Osteoblast (primary cell): ENCODE measurements at regions not wholly inside any gene's neighbourhood (a gene's known extent, or its start where the extent isn't known, plus 50 kb on each side); places are given as distances from the start of the nearest gene placed in this dataset.

ENCODE experiments used
- DNase-seq: peaks from one replicate; pipeline ENCODE4 v3.0.0; 2011; ENCODE audit warnings: low spot score, mixed read lengths; ENCODE audit not compliant: insufficient read length; ENCODE audit errors: missing footprints
- H2AFZ ChIP-seq: 2 replicates; pipeline ENCODE4 v1.6.0; 2011; ENCODE audit warnings: mild to moderate bottlenecking, low read length
- H3K27ac ChIP-seq: 2 replicates; pipeline ENCODE4 v1.5.1; 2011; ENCODE audit warnings: mild to moderate bottlenecking, low read depth, low read length, moderate library complexity
- H3K27me3 ChIP-seq: 2 replicates; pipeline ENCODE4 v1.6.0; 2012; ENCODE audit warnings: mild to moderate bottlenecking, control low read depth, inconsistent platforms, low read length, moderate library complexity; ENCODE audit not compliant: insufficient read depth
- H3K36me3 ChIP-seq: 2 replicates; pipeline ENCODE4 v1.5.1; 2011; ENCODE audit warnings: mild to moderate bottlenecking, low read length, control low read depth, moderate library complexity; ENCODE audit not compliant: insufficient read depth
- H3K4me1 ChIP-seq: 2 replicates; pipeline ENCODE4 v1.5.1; 2011; ENCODE audit warnings: mild to moderate bottlenecking, low read length, control low read depth, moderate library complexity; ENCODE audit not compliant: insufficient read depth
- H3K4me2 ChIP-seq: 2 replicates; pipeline ENCODE4 v1.6.0; 2011; ENCODE audit warnings: mild to moderate bottlenecking, low read length; ENCODE audit not compliant: insufficient read depth
- H3K4me3 ChIP-seq: fragments of 200-600 bp; sonication (generic); 3 replicates; pipeline ENCODE4 v1.5.1; 2012; ENCODE audit warnings: mild to moderate bottlenecking, low read length, inconsistent platforms; ENCODE audit not compliant: insufficient read depth
- H3K79me2 ChIP-seq: 2 replicates; pipeline ENCODE4 v1.6.0; 2012; ENCODE audit warnings: mild to moderate bottlenecking, low read length, control low read depth, inconsistent platforms; ENCODE audit not compliant: insufficient read depth
- H3K9me3 ChIP-seq: 2 replicates; pipeline ENCODE4 v1.5.1; 2011; ENCODE audit warnings: low read depth, low read length, control low read depth
- H4K20me1 ChIP-seq: 2 replicates; pipeline ENCODE4 v1.6.0; 2012; ENCODE audit warnings: mild to moderate bottlenecking, low read length, control low read depth; ENCODE audit not compliant: insufficient read depth
- TF ChIP-seq, protein P1 (sequence below): IDR thresholded peaks from 2 replicates; pipeline ENCODE4 v1.5.1; 2011; ENCODE audit warnings: mild to moderate bottlenecking, low read depth, low read length, moderate library complexity; ENCODE audit errors: extremely low read depth

DNA sequence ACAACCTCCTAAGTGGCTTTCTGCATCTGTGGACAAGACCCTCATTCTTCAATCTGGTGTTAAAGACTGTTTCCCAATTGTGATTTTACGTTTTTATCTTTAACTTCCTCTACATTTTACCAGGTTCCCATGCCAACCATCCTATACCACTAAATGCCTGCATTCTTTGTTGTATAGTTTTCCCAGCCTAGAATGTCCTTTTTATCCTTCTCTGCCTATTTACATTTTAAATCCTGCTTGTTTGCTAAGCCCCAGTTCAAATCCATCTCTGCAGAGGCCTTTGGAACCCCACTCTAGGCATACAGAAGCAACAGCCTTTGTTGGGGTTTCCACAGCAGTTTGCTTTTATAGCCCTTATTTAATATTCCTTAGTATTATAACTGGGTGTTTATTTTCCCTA, 325.1 kb upstream of the DDHD1 start:
- Histone ChIP-seq H3K36me3 (no peaks in the 10 kb centered on the region), H3K9me3 (no peaks in the 10 kb centered on the region)
- TF ChIP-seq, protein P1, sequence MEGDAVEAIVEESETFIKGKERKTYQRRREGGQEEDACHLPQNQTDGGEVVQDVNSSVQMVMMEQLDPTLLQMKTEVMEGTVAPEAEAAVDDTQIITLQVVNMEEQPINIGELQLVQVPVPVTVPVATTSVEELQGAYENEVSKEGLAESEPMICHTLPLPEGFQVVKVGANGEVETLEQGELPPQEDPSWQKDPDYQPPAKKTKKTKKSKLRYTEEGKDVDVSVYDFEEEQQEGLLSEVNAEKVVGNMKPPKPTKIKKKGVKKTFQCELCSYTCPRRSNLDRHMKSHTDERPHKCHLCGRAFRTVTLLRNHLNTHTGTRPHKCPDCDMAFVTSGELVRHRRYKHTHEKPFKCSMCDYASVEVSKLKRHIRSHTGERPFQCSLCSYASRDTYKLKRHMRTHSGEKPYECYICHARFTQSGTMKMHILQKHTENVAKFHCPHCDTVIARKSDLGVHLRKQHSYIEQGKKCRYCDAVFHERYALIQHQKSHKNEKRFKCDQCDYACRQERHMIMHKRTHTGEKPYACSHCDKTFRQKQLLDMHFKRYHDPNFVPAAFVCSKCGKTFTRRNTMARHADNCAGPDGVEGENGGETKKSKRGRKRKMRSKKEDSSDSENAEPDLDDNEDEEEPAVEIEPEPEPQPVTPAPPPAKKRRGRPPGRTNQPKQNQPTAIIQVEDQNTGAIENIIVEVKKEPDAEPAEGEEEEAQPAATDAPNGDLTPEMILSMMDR = no peak

DNA sequence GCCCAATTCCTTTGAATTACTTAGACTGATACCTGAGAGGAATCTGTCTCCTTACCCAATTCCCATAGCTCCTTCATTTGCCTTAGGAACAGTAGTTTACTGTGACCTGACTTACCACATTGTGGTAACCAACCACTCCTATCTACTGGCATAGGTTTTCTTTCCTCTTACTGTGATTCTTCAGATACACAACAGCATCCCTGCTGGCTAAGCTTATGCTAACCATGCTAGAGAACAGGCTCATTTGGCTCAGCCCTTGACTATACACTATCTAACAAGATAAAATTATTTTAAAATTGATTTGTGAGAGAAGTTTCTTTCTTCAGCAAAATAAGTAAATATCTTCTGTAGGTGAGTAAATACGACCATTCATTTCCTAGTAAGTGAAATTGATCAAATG, 320.4 kb upstream of the DDHD1 start:
- DNase-seq = no peak
- Histone ChIP-seq H3K27me3 (peaks cover 3% of the 10 kb centered on the region), H3K4me1 (no peaks in the 10 kb centered on the region), H3K9me3 (no peaks in the 10 kb centered on the region), H3K27ac (no peak overlapping the region), H3K36me3 (no peaks in the 10 kb centered on the region), H4K20me1 (no peaks in the 10 kb centered on the region), H3K4me3 (no peak overlapping the region), H3K4me2 (no peak overlapping the region), H3K79me2 (no peaks in the 10 kb centered on the region), H2AFZ (no peak overlapping the region)
- TF ChIP-seq, protein P1 = no peak

More for the DNA sequence above, 325.1 kb upstream of the DDHD1 start:
- Histone ChIP-seq H2AFZ (no peak overlapping the region), H3K79me2 (no peaks in the 10 kb centered on the region), H3K4me2 (no peak overlapping the region), H3K4me1 (no peaks in the 10 kb centered on the region), H4K20me1 (no peaks in the 10 kb centered on the region), H3K4me3 (no peak overlapping the region), H3K27me3 (peaks cover 3% of the 10 kb centered on the region), H3K27ac (no peak overlapping the region)
- no peak for DNase-seq

DNA sequence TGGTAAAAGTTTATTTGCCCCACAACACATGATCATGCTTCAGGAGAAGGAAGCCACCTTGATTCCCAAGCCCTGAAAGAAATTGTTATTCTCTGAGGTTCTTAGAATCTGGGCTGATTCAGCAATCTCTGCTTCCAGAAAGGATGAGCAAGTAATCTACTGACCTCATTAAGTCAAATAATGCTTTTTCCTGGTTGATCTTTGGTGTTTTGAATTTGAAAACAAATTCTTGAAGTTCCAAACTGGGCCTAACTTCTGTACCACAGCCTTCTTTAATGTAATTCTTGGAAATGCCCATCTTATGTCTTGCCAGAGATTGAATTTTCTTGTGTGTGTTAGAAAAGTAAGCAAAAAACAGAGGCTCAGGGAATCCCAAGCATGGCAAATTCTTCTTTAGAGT, 319.2 kb upstream of the DDHD1 start:
- Histone ChIP-seq H3K9me3 (no peaks in the 10 kb centered on the region), H3K79me2 (no peaks in the 10 kb centered on the region), H3K36me3 (no peaks in the 10 kb centered on the region), H3K4me1 (no peaks in the 10 kb centered on the region), H2AFZ (no peak overlapping the region), H3K27ac (no peak overlapping the region), H3K4me2 (no peak overlapping the region), H4K20me1 (no peaks in the 10 kb centered on the region), H3K4me3 (no peak overlapping the region), H3K27me3 (peaks cover 3% of the 10 kb centered on the region)
- DNase-seq = no peak
- TF ChIP-seq, protein P1 = no peak

DNA sequence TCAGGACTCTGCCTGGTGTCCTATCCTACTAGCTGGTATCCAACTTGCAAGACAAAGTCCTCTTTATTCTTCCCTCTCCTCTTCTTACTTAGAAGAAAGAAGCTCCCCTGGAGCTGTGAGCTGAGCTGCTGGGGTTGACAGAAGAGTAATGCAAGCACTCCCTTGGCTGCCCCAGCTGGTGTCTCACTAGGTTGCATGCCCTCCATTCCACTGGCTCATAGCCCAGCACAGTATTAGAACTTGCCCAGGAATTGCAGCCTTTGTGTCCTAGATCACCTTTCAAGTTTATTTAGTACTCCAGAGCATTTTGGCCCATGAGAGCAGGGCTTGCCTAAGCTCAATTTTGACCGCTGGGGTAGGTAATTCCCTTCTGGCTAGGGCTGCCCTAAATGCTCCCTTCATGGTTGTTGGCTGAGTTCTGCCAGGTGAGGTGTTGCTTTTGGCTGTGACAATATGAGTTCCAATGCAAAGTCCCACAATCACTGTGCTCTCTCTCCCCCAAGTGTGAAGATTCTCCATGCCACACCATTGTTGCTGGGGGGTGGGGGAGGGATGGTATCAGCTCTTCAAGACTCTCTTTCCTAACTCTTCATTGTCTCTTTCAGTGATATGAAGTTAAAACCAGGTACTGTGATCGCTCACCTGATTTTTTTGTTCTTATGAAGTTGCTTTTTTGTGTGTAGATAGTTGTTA, 317.4 kb upstream of the DDHD1 start:
- no peak for DNase-seq
- H3K9me3 ChIP-seq = no peaks in the 10 kb centered on the region
- TF ChIP-seq, protein P1 = no peak
- H3K27me3 ChIP-seq = peaks cover 2% of the 10 kb centered on the region
- H3K4me2 ChIP-seq = no peak overlapping the region
- no peak overlapping the region for H3K27ac ChIP-seq
- no peaks in the 10 kb centered on the region for H4K20me1 ChIP-seq
- no peaks in the 10 kb centered on the region for H3K4me1 ChIP-seq
- H3K79me2 ChIP-seq = no peaks in the 10 kb centered on the region
- no peaks in the 10 kb centered on the region for H3K36me3 ChIP-seq
- no peak overlapping the region for H3K4me3 ChIP-seq
- no peak overlapping the region for H2AFZ ChIP-seq
